T-helper 1 cell (primary cell): ENCODE measurements at regions not wholly inside any gene's neighbourhood (a gene's known extent, or its start where the extent isn't known, plus 50 kb on each side); places are given as distances from the start of the nearest gene placed in this dataset.
"Not testable (repeated sequence)": the region's sequence is repeated elsewhere in the genome, so short reads cannot be mapped to it uniquely, and the experiment has no call there.

ENCODE experiments used
- DNase-seq, 5 donors: peaks; one replicate each; pipeline ENCODE4 v3.0.0-alpha.2; 2012 to 2020

DNA sequence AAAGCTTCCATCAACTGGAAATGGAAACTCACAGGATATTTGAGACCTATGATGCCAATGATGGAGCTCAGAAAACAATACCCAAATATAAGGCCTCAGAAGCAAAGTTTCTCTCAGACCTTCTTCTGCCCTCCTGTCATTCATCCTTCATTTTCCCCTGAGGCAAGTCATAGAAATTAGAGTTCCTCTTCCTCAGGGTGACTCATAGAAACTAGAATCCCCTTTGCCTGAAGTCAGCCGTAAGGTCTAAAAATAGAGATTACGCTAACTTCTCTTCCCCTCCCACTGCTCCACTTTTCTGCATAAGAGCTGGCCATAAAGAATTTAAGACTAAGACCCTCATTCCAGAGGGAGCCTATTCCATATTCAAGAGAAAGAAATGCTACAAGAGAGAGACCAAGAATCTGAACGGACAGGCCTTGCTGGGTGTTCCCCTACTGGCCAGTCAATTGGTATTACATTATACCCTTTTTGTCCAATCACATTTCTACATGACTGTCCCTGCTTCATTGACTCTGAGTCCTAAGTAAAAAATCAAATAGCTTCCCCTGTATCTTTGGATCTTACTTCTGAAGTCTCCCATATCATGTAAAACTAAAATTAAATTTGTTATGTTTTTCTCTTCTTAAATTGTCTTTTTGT, 994.9 kb downstream of the ADGRL2 start:
- no peak for DNase-seq

DNA sequence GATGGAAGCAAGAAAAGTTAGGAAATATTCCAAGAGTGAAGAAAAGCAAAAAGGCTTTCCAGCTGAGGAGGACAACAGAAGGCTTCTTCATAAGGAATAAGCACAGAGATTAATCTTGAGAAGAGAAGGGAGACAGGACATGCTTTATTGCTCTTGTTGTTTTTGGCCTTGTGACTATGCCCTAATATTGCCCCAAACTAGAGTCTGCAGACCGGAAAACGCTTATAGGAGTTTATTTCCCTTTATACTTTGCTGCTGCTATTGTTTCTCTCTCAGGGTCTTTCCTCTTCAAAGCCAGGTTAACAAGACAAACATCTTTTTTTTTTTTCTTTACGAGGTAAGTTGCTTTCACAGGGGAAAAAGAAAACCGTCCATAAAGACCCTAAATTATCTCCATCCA, 991.4 kb downstream of the ADGRL2 start:
- no peak for DNase-seq

DNA sequence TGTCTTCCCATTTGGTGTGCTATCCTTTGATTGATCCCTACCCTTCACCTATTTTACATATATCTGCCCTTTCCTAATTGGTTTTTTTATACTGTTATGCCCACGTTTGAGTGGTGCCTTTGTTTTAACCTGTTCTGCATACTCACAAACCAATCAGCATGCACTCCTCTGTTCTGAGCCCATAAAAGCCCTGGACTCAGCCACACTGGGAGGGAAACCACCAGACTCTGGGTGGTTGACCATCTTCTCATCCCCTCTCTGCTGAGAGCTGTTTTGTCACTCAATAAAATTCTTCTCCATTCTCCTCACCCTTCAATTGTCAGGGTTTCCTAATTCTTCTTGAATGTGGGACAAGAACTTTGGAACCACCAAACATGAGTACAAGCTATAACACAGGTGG, 989.8 kb downstream of the ADGRL2 start:
- DNase-seq = no peak

DNA sequence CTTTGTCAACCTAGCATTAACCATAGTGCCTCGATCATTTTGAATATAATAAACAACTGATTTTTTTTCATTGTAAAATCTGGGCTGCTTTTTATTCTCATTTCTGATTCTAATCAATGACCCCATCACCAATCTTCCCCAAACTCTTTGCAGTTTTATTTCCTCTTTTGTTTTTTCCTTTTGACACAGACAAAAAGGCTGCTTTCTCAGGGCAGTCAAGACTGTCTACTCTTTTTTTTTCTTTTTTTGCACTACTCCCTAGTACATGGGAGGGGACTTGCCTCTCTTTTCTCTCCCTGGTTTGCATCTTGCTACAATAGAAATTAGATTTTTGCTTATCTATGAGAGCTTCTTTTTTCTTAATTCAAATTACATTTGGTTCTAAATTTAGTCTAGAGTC, 987.9 kb downstream of the ADGRL2 start:
- DNase-seq = no peak

DNA sequence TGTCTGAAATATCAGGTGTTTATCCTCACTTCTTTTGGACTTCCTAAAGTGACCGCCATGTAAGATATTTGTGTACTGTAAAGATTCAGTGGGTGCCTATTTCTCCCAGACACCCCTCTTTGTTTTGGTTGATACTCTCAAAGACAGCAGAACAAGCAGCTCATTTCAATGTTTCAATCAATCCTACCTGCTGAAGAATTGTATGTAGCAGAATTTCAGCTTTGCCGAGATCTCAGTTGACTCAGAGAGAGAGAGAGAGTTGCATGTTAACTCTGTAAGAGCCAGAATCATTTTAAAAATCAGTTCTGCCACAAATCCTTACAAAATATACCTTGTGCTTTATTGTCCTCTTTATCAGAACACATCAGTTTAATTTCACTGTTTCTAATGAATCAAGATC, 987.3 kb downstream of the ADGRL2 start:
- no peak for DNase-seq

DNA sequence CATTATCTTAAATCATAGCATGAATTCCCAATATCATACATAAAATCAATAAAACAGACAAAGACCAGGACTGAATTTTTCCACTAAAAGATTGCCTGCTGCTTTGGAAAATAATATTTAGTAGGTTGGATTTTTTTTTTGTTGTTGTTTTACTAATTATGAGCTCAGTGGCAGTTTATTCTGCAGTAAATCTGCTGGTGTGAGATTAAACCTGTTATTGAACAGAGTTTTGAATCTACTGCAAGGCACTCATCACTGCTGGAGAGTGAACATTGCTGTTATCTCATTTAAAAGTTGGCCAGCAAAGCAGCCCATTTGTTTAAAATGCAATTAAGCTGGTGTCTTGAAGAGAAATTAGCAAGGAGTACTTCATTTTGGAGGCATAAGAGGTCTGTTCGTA, 986.1 kb downstream of the ADGRL2 start:
- DNase-seq = no peak

DNA sequence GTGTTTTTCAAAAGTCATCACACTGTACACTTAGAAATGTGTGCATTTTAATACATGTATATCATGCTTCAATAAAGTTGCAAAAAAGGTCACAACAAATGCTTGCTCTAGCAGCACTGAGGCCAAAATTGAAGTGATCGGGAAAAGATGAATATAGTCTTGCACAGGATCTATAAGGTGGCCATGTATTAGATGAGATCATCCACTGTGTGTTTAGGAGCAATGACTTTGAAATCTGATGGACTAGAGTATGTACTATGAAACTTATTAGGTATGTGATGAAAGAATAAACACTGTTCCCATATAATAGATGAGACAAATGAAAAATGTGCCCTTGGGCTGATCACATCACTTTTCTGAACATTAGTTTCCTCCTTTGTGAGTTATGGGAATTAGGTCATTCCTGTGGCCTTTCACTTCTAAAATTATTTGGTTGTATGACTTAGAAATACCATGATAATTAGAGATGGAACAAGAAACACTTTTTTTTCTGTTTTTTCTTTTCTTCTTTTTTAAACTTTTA, 984.6 kb downstream of the ADGRL2 start:
- DNase-seq = no peak

DNA sequence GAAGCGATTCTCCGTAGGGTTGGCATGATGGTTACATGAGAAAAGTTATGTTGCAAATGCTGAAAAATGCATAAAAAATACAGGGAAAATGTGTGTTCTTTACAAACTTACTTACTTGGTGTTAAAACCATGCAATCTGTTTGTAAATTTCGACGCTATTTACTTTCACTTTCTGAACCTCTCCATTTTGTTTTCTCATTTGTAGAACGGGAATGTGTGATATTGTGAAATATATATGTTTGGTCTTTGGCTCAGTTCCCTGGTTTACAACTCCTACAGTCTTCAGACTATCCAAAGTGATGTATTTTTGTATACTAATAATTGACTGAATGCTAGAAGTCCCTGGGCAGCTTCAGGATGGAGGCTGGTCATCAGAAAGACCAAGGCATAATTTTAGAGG, 982.3 kb downstream of the ADGRL2 start:
- no peak for DNase-seq

DNA sequence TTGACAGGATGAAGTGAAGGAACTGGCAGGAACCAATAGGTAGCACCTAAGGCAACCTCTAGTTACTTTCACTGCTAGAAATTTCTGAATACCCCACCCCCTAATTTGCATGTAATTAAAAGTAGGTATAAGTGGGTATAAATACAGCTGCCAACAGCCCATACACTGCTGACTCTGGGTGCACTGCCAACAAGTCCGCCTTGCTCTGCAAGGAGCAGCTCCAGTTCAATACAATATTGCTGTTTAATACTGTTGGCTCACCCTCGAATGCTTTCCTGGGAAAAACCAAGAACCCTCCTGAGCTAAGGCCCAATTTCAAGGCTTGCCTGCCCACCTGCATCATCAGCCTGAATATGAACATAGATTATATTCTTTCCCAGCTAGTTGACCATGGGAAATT, 981.9 kb downstream of the ADGRL2 start:
- no peak for DNase-seq

DNA sequence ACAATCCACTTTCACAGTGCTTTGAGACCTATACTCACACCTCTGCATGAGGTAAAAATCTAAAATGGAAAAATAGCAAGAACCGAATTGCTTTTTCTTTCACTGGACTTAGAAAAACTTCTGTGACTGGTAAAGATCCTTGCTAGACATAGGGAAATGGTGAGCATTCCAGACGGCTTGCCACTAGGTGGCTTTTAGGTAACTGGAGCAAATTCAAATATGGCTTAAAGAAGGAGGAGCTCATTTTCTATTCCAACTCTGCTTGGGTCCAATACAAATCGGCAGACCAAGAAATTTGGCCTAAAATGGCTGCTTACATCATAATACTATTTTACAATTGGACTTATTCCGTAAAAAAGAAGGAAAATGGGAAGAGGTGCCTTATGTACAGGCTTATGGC, 977.9 kb downstream of the ADGRL2 start:
- DNase-seq = no peak

DNA sequence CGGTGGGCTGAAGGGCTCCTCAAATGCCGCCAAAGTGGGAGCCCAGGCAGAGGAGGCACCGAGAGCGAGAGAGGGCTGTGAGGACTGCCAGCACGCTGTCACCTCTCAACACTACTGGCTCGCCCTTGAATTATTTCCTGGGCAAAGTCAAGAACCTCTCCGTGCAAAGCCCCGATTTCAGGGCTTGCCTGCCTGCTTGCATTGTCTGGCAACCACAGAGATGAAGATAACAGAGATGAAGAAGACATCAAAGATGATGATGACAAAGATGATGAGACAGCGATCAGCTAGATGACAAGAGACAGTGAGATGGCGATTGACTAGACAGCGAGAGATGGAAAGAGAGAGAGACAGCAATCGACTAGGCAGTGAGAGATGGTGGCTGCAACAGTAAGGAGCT, 976.5 kb downstream of the ADGRL2 start:
- no peak for DNase-seq

DNA sequence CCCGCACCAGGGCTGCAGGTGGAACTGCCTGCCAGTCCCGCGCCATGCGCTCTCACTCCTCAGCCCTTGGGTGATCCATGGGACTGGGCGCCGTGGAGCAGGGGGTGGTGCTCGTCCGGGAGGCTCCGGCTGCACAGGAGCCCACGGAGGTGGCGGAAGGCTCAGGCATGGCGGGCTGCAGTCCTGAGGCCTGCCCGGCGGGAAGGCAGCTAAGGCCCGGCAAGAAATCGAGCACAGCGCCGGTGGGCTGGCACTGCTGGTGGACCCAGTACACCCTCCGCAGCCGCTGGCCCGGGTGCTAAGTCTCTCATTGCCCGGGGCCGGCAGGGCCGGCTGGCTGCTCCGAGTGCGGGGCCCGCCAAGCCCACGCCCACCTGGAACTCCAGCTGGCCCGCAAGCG, 976.0 kb downstream of the ADGRL2 start:
- DNase-seq = not testable (repeated sequence)

DNA sequence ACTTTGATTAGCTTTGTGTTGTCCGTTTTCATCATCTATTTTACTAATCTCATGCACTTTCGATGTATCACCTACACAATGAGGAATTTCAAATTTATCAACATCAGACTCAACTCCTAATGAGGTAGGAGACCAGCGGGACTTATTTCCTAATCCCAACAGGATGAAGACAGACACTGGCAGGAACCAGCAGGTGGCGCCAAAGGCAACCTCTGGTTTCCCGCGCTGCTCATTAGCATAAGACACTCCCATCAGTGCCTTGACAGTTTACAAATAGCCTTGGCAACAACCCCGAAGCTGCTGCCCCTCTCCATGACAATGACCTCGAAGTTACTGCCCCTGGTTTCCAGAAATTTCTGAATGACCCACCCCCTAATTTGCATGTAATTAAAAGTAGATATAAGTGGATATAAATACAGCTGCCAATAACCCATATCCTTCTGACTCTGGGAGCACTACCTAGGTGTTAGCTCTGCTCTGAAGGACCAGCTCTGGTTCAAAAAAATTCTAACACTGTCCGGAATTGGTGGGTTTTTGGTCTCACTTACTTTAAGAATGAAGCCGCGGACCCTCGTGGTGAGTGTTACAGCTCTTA, 974.8 kb downstream of the ADGRL2 start:
- peak in 1 of 5 donors; percentile 1 for DNase-seq

DNA sequence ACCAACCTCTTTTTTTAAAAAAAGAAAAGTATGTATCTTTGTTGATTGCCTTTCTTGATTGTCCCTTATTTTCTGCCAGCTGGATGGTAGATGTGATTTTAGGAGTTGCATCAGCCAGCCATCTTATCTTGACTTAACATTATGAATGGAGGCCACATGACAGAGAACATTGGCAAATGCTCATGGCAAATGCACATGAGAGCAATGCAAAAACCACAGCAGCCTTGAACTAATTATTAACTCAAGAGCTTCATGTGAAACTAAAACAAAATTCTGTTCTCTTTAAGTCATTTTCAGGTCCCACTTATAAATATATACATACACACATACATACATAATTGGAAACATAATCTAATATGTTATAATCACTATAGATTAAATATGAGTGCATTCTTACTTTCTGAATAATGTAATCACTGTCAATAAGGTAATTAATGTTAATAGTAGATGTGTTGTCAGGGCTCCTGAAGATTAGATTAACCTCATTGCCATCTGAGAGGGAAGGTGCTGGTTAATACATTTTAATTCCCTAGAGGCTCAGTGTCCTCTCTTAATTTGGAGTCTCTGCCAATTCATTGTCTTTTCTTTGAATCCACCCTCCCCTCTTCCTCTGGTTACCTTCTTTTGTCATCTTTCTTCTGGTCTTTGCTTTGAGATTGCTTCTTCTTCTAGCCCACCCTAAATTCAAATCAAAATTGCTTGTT, 962.2 kb downstream of the ADGRL2 start:
- no peak for DNase-seq

DNA sequence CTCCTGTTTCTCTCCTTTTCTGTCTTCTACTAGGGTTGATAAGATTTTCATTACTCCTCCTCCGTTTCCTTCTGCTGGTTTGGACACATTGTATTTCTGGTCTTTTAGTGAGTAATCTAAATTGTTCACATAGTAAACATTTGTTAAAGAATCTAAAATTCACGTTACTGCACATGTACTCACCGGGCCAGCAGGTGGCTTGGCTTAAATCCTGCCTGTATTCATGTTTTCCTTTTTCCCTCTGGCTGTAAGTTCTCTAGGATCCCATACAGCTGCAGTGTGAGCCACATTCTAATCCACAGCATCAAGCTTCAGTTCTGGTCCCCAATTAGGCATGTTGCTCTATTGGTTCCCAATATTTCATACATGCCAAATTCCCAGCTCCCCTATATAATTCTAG, 958.3 kb downstream of the ADGRL2 start:
- DNase-seq = no peak

DNA sequence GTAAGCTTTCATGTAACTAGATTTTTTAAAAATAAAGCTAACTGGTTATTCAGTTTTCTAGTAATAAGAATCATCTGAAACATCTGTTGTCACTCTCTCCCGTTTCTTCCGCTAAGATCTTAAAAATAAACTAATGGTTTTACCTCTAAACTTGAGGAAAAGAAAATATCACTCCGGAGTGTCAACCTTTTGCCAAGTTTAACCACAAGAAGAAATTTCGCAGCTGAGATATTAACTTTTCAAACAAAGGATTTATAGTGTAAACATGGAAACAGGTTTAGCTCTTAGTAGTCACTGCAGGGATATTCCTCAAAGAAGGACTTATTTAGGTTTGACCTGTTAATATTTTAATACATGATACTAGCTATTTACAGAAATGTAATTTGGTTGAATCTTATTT, 954.9 kb downstream of the ADGRL2 start:
- DNase-seq = no peak

DNA sequence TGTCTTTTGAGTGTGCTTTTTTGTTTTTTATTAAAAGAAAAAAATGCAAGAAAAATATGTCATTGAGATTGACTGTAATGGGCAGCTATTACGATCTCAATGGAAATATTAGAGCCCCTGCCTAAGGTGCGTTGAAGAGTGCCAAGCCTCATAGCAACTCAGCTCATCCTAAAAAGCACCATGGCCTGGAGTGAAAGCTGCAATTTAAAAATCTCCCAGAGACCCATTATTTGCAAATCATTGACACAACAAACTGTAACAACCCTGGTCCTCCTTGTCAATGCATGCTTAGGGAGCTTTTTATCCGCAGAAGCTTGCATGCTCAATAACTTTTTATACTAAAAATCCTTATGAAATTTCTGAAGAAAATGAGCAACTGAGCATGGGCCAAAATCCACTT, 954.5 kb downstream of the ADGRL2 start:
- no peak for DNase-seq

DNA sequence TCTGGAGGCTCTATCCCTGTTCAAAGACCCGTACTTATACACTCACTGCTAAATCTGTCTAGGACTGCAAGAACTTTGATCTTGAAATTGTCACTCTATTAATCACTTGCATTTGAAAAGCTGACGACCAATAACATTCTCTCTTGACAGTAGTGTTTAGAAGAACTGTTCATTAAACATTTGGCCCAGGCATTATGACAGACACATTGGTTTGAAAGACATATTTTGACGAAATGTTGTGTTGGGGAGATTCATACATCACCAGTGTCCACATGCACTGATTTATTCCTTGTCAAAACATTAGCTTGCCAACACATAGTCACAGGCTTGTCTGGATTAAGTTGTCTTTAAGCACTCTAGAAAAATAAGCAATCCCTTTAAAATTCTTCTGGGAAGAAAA, 951.3 kb downstream of the ADGRL2 start:
- DNase-seq = no peak

DNA sequence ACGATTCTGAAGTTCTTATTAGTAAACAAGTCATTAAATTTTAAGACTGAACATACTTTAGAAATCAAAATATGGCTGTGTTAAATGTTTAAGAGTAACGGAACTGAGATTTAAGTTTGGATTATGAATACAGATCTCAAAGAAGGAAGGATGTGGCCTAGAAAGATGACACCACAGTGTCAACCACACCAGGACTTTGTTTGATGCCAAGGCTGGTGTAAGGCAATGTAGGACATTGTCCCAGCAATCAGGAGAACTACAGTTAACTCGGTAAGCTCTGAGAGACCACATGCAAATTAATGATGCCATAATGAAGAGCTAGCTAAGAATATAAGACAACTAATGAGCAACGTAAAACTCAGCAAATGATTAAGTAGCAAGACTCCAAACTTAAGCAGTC, 932.9 kb downstream of the ADGRL2 start:
- no peak for DNase-seq

DNA sequence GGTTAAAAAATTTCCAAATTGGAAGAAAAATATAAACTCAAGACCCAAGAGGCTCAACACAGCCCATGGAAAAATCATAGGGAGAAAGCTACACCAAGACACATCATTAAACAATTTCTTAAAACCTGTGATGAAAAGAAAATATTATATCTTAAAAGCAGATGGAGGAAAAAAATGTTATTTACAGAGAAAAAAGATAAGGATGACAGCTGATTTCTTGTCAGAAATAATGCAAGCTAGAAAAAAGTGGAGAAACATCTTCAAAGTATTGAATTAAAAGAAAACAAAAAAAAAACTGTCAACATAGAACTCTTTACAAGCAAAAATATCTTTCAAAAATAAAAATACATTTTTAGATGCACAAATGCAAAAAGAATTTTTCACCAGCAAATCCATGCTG, 930.5 kb downstream of the ADGRL2 start:
- DNase-seq = no peak

DNA sequence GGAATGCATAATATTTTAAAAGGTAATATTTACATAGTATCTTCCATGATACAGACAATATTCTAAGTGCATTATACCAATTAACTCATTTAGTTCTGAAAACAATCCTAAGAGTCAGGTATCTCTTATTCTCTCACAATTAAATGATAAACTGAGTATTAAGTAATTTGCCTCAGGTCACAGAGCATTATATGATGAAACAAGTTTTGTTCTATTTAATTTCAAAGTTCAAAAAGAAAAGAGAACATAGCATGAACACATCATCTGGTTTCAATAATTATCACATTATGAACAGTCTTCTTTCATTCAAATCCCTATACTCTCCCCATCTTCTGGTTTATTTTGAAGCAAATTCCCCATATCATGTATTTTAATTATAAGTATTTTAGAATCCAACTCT, 927.5 kb downstream of the ADGRL2 start:
- DNase-seq = no peak

DNA sequence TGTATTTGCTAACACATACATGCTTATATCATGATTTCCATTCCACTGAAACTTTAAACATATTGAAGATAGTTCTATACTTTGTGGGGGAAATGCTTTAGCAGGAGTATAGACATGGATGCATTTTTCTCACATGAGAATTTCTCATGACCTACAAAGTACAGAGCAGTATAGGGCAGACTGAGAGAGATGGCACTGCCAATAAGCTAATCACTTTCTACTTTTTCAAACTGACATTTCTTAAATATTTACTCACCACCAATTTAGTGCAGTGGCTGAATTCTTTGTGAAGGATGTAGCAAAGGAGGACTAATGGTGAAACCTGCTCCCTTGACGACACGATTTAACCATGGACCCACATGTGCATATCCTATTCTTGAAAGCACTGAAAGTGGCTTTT, 923.5 kb downstream of the ADGRL2 start:
- DNase-seq = no peak

DNA sequence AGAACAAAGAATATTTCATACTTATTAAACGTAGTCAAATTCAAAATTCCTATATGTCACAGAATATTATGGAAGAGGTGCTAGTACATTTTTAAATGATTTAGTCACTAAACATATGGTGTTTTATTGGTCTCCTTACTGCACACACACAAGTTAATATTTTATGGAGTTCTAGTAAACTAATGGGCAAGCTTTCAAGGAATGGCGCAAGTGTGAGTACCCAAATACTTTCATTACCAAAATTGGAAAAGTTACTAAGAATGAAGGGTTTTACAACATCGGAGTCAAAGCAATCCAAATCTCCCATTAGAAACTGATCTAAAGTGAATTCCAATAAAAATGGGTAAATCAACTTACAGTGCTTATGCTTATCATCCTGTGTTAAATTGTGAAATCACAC, 921.9 kb downstream of the ADGRL2 start:
- no peak for DNase-seq

DNA sequence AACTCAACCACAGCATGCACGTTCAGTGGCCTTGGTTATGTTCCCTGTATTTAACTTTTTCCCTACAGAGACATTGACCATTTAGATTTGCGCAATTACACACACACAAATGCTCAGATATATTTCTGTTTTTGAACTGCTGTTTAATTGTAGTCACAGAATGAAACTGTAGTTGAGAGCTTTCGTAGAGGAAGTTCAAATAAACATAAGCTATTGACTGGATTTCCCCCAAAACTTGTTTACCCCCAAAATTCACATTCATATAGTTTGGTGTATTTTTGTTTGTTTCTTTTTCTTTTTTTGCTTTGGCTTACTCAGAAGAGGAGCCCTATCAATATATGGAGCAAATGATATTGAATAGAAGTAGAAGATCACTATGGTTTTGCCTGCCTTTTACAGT, 921.0 kb downstream of the ADGRL2 start:
- DNase-seq = no peak
